ENCODE measurements at regions not wholly inside any gene's neighbourhood (a gene's known extent, or its start where the extent isn't known, plus 50 kb on each side); places are given as distances from the start of the nearest gene placed in this dataset.

DNA sequence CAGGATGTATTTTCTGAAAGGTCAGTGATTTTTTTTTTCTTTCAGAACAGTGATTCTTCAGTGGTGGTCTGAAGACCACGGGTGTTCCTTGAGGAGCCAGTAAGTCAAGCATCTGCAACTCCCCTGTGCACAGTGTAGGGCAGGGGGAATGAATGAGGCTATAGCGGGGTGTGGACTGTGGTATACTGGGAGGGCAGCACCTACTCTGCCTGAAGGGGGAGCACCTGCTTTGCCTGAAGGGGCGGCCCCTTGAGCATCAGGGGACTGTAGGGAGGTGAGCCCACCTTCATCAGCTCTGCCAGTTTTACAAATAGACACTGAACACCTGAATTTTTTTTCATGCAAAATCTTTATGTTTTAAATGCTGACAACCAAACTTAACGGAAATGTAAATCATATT, 77.5 kb upstream of the RIPOR2 start:
- DNase-seq = no peak

DNA sequence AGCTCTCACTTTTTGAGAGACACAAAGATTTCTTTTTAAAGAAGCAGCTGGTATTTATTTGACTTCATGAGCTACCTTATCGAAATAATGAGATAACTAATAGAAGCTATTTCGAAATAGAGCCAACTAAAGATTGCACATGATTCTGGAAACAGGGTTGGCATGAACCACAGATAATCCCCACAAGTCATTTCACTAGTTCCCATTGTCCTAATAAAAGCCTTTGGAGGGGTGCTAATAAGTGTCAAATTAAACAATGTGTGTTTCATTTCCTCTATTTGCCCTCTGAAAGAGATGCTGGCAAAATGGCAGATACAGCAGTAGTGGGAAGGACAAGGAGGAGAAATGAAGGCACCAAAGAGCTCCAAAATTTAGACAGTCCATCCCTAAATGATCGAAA, 78.6 kb upstream of the RIPOR2 start:
- DNase-seq = no peak

DNA sequence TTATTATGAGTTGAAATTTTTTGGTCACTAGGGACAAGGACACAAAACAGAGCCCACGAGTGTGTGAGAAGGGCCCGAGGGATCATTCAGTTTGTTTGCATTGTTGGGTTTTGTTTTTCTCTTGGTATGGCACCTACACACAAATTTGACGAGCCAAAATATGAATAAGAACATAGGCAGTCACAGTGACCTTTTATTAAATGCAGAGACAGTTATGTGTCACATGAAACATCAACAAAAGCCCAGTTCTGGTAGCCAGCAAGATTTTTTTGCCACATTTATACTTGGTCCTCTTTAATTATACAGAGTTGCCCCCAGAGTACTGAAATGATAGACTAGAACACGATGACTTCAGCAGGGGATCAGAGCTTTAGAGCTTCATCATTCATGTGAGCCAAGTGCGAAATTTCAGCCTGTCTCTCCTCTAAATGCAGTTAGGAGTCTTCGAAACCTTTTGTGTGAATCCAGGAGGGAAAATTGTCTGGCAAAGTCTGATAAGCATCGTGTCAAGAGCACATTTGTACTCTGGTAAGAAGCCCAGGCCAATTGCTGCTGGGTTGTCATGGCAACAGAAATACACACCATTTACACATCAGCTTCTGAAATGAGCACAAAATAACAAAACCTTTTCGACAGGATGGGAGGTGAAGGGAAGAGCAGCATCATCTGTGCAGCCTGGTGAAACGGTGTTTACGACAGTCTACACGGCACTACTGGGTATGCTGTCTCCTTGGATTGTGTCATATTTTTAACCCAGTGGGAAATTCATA, 79.2 kb upstream of the RIPOR2 start:
- no peak for DNase-seq

DNA sequence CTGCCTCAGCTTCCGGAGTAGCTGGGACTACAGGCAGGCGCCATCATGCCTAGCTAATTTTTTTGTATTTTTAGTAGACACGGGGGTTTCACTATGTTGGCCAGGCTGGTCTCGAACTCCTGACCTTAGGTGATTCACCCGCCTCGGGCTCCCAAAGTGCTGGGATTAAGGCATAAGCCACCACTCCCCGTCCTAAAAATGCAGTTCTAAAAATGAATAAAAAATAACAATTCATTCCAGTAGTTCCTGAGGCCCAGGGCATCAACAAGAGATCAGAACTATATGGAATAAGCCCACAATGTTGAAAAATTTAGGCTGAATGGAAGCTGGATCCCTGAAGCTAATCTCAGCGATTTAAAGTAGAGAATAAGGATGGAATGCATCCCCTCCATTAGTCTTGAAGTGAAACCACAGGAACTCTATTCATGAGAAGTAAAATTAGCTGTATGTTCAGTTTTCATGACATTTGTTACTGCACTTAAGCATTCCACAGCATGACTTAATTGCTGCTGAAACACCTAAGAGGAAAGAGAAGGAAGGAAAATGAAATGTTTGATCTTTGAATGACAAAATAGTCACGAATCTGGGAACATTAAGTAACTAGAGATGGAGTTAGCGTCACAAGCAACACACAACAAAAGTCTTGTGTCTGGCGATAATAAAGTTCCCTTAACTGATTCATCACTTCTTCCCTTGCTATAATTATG, 80.4 kb upstream of the RIPOR2 start:
- no peak for DNase-seq

DNA sequence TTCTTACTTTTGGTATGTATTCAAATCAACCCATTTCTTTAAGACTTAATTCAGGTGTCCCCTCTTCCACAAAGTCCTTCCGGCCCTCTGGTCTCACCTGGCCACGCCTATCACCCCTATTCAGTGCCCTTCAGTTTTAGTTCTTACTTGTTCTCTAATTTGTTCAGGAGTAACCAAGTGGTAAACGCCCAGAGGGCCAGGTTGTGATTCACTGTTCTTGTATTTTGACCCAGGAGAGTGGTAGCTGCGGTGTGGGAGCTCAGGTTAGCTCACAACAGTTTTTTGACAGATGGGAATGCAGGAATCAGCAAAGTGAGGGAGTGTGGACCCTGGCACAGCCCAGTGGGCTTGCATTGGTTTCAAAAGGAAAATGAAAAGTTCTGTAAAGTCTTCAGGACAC, 81.7 kb upstream of the RIPOR2 start:
- no peak for DNase-seq

DNA sequence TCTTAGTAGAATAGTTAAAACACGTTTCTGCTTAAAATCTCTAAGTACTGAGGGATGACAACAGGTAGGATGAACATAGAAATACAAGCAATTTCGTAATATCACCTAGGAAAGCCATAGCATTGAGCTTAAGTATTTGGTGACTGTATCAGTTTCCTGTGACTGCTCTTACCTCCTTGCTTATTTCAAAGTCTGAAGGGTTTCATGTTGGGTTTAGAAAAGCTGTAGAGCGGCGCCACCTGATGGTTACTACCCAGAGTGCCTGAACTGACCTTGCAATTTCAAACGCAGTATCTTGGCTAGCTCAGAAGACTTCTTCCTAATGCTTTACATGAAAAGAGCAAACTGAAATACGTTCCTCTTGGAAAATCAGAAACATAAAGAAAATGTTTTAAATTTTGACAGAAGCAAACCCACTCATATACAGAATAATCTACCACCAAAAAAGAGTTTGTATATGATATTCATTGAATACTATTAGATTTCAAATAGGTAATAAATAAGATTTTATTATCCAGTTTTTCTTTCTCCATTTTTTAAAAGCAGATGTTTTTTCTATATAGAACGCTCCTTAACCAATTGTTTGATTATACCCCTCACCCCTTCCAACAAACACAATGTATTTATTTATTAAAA, 82.3 kb upstream of the RIPOR2 start:
- DNase-seq = peak; percentile 77 to 83

DNA sequence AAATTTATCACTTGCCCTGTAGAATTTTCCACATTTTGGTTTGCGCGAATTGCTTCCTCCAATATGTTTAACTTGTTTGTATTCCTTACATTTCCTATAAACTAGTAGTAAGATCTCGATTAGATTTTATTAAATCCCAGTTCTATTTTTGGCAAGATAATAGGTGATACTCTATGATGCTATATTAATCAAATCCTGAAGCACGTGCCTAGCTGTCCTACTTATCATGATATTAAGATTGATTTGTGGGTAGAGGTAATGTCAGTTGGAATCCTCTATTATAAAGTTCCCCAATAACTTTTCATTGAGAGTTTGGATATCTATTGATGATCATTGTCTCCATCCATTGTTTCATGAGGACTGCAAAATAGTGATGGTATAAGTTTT, 82.8 kb upstream of the RIPOR2 start:
- no peak for DNase-seq

DNA sequence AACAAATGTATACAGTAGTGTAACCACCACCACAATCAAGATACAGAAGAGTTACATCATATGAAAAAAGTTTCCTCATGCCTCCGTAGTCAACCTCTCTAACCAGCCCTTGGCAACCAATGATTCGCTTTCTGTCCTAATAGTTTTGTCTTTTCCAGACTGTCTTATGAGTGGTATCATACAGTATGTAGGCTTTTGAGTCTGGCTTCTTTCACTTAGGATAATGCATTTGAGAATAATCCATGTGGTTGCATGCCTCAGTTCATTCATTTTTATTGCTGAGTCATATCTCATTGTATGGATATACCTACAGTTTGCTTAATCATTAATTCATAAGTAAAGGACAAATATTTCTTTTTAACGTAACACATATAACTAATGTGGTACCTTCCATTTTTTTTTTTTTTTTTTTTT, 86.4 kb upstream of the RIPOR2 start:
- no peak for DNase-seq

DNA sequence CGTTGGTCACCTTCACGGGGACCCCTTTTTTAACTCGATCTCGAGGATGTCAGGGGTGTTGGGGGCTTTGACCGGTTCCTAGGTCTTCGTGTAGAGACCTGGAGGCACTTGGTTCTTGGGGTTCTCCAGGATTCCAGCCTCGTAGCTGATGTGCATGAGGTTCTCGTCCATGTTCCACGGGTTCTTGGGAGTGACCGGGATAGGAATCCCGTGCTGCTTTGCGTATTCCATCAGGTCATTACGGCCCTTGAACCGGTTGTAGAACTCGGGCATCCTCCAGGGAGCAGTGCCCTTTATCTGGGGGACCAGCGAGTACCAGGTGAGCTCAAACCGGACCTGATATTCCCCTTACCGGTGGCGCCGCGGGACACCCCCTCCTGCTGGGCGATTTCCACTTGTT, 88.0 kb upstream of the RIPOR2 start:
- DNase-seq = no peak

DNA sequence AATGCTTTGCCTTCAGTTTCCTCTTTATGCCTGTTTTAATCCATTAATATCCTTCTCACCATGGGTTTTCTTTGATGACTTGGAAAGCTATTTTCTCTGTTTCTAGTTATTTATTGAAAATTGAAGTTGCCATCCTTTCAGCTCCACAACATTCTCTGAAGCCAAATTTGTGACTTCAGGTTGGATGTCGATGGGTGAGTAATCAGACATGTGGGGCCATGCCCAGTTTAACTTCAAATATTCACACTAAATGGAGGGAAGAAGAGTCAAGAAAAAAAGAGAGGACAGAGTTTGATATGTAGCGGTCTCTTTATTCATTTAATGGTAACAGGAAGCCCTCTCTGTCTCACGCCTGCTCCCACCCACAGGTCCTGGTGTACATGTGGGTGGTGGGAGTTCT, 89.1 kb upstream of the RIPOR2 start:
- DNase-seq = no peak

DNA sequence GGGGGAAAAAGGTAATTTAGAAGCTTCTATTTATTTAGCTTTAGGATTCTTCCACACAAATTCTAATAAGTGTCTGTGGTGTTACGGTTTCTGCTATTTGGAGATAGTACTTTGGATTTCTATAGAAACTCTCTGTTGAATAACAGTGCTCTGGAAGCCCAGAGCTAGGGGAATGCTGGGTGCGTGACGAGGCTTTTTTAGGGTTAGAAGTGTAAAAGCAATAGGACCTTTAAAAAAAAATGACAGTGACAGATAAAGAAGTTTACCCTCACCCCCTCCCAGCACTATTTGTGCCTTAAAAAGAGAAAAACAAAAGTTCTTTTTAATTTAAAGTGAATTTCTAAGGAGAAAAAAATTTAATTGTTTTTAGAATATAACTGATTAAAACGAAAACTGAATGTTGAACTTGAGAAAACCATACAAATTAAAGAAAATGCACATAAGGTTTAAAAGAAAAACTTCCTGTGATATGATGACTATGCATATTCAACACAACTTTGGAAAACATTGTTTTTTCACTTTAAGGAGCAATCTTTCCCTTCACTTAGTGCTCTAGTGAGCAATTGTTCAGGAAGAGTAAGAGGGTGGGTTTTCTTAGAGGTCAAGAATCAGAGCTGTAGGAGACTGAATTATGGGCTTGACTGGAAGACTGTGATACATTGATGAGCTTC, 89.6 kb upstream of the RIPOR2 start:
- no peak for DNase-seq

DNA sequence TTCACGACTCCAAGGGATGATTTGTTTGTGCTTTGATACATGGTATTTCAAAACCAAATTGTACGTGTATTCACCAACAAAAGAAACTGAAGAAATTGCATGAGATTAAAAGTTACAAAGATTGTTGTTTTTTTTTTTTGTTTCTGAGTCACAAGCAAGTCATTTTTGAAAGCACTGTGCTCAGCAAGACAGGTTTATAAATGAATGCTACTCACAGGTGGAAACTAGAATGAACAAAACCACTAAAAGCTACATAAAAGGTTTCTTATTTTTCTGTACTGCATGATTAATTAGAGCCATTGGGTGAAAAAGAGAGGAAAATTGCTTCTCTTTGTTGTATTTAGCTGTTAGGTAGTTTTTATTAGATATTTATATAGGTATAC, 90.2 kb upstream of the RIPOR2 start:
- DNase-seq = no peak

DNA sequence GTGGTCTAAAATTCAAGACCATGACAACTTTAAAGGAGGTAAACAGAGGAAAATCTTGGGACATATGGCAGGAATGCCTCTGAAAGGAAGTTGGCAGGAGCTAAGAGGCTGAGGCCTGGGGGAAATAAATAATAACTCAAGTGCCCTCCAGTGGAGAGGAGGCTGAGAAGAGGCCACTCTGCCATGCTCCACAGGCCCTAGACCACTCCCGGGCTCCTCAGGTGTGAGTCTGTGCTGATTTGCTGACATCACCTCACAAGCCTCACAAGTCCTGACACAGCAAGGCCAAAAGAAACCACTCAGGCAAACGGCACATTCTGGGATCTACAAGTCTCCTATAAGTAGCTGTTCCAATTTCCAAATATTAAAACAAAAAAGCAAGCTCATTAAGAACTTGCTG, 91.0 kb upstream of the RIPOR2 start:
- DNase-seq = peak in 1 of 2 experiments; percentile 38

DNA sequence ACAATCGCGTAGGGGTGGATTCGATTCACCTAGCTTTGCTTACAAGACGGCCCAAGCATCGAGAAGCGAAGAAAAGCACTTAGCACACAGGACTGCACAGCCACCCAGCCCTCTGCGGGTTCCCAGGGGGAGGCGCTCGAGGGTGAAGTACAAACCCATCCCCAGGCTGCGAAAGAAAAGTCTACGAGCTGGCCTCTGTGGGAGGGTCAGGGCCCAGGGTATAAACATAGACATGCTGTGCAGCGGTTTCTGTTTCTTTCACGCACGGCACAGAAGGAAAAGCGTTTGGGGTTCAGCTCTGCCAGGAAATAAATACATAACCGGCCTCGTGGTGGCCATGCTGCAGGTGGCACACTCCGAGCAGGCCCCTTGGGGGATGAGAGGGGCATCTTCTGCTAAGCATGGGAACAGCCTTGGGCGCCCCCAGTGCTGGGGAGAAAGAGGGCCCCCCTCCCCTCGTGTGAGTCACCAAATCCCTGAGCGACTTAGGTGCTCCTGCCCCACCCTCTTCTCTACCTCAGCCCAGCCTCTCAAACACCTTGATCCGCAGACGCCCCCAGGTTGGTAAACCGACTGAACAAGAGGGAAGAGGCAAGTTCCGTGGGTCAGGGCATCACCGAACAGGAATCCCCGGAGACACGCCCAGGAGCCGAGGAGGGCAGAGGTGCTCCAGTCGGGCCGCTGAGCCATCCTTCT, 91.6 kb upstream of the RIPOR2 start:
- peak; percentile 80 to 85 for DNase-seq

DNA sequence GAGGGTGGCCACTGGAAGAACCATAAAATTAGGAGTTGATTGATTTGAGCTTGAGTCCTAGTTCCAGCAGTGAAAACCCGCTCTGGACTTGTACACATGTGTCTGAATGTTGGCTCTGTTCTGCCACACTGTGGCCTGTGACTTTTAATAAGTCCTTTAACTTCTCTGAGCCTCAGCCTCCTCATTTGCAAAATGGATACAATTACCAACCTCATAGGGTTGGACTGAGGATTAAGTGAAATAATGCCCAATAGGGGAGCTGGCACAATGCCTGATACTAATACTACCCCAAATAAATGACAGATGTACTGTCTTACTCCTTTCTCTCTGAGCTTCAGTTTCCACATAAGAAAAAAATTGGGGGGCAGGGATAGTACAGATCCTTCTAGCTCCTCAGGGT, 92.6 kb upstream of the RIPOR2 start:
- DNase-seq = no peak

DNA sequence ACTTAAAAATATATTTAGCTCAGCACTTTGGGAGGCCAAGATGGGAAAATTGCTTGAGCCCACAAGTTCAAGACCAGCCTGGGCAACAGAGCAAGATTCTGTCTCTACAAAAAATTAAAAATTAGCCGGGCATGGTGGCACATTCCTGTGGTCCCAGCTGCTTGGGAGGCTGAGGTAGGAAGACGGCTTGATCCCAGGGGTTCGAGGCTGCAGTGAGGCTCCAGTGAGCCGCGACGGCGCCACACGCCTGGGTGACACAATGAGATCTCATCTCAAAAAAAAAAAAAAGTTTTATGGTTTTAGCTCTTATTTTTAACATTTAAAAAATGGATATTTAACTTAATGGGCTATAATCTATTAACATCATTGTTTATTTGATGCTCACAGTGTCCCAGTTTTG, 97.2 kb upstream of the RIPOR2 start:
- no peak for DNase-seq

DNA sequence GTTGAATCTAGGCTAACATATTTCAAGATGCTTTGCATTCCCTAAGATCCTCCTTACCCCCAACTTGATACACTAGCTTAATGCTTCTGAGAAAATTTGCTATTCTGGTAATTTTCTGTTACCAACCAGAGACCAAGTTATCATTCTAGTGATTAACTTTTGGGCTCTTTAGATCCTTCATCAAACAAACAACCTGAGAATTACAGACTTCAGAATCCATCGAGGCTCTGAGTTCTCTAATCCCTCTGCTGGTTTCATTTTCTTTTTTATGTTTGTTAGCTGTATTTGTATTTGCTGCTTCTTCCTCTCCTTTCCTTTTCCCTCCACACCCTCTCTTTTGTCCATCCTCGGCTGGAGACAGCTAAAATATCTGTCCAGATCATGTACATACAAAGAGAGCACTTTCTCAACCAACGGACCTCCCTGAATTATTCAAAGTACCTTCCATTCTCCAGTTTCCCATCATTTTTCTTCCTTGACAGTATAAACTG, 98.7 kb upstream of the RIPOR2 start:
- no peak for DNase-seq

DNA sequence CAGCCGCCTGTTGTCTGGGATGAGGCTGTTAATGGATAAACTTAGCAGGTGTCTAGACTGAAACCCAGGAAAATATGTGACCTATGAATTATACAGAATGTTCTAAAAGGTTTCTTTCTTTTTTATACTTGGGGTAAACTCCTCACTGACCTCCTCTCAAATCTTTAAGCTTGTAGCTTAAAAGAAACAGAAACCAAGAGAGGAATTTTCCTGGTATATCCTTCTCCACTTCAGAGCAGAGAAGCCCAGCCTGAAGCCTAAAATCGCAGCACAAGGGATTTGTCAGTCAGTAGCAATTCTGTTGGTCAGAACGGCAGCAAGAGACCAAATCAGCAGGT, 99.4 kb upstream of the RIPOR2 start:
- DNase-seq = no peak

DNA sequence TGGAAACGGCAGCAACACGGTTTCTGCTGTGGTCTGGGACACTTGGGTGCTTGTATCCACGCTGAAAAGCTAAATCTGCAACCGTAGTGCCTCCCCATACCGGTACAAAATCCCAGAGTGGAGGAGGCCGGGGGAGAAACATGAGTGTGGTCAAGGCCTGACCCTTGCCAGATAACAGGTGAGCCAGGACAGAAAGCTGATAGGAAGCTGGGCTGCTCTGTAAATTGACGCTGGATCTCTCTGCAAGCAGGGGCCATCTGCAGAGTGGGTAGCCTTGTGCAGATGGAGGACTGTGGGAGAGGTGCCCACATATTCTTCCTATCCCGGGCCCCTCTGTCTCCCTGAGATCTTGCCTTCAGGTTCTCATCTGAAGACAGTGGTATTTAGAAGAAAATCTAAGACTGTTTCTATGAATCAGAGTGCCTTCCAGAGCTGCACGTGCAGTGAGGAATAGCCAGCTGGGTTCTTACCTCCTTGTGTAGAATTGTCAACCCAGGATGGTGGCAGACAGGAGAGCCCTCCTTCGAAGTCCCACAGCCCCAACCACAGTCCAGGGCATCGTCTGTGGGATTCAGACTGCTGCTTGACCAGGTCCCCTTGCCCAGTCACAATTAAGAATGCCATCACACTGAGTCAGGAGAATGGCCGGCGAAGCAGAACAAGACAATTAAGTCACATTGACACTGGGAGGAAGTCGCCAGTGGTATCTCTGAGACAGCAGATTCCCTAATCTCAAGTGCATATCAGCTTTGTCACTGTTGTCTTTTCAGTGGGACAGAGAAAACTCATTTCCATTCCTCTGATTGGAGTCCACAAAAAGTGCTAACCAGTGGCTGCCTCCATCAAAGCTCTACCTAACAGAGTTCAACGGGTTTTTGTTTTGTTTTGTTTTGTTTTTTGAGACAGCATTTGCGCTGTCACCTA, 100.0 kb upstream of the RIPOR2 start:
- DNase-seq = no peak

DNA sequence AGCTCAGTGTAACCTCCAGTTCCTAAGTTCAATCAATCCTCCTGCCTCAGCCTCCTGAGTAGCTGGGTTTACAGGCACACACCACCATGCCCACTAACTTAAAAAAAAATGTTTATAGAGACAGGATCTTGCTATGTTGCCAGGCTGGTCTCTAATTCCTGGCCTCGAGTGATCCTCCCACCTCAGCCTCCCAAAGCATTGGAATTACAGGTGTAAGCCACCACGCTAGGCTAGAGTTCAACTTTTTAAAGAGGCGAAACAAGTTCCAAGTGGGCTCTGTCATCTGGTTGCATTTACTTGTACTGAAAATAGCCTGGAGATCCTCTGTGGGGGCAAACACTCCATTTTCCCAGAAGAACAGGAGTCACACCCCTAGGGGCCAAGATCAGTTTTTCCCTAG, 100.7 kb upstream of the RIPOR2 start:
- no peak for DNase-seq

DNA sequence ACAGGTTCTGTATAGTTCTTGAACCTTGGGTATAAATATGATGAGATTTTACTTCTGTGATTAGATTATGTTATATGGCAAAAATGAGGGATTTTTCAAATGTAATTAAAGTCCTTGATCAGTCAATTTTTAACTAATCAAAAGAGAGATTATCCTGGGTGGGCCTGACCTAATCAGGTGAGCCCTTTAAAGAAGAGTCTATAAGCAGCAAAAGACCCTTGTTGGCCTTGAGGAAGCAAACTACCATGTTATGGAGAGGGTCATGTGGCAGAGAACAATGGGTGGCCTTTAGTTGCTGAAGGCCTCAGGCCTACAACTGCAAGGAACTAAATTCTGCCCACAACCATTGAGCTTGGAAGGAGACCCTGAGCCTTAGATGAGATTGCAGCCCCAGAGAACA, 102.5 kb upstream of the RIPOR2 start:
- no peak for DNase-seq

DNA sequence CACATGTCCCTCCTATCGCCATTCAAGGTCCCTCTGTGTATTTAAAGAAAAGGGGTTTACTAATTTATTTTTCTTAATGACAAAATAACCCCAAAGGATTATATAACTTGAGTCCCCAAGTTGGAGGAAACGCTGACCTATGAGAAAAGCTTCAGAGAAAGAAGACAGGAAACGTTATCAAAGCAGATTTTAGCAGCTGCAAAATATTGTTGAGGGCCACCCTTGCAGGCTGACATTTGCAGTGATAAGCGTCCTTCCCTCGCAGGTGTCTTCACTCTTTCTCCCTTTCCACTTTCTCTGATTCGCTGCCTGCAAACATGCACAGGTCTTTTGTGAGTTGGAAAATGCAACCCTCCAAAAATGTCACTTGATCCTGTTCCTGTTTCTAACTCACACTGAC, 103.2 kb upstream of the RIPOR2 start:
- no peak for DNase-seq
